ENCODE measurements at regions not wholly inside any gene's neighbourhood (a gene's known extent, or its start where the extent isn't known, plus 50 kb on each side); places are given as distances from the start of the nearest gene placed in this dataset.

GRCh38 chr13:62387647-62388046 is 972.0 kb upstream of the PCDH20 start:
- TF ChIP-seq, protein P1, sequence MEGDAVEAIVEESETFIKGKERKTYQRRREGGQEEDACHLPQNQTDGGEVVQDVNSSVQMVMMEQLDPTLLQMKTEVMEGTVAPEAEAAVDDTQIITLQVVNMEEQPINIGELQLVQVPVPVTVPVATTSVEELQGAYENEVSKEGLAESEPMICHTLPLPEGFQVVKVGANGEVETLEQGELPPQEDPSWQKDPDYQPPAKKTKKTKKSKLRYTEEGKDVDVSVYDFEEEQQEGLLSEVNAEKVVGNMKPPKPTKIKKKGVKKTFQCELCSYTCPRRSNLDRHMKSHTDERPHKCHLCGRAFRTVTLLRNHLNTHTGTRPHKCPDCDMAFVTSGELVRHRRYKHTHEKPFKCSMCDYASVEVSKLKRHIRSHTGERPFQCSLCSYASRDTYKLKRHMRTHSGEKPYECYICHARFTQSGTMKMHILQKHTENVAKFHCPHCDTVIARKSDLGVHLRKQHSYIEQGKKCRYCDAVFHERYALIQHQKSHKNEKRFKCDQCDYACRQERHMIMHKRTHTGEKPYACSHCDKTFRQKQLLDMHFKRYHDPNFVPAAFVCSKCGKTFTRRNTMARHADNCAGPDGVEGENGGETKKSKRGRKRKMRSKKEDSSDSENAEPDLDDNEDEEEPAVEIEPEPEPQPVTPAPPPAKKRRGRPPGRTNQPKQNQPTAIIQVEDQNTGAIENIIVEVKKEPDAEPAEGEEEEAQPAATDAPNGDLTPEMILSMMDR (IDR thresholded peaks at IDR 0.05), result peak; percentile 29
- no peak for TF ChIP-seq ZFX (IDR thresholded peaks at IDR 0.05; ENCODE audit: borderline replicate concordance)

All from 22Rv1 (cell line).